Activated T-helper 1 cell treated with anti-CD3 and anti-CD28 coated beads, Interleukin-12 subunit alpha, Interleukin-12 subunit beta, Interleukin-2, Interleukin-4 antibody, amounts not matched to agents 30 ng/mL and 10 ng/mL and 1 ng/mL, durations not matched to agents 14 hours and 24 hours and 36 hours (primary cell): ENCODE measurements at regions not wholly inside any gene's neighbourhood (a gene's known extent, or its start where the extent isn't known, plus 50 kb on each side); places are given as distances from the start of the nearest gene placed in this dataset.

Experiments used
- DNase-seq: peaks from one replicate; pipeline ENCODE4 v3.0.0; 2021; ENCODE audit warnings: low spot score
- H3K27ac Mint-ChIP-seq: one replicate; pipeline ENCODE4 v1.8.0; 2021; ENCODE audit warnings: mild to moderate bottlenecking, mixed read lengths
- H3K27me3 Mint-ChIP-seq: one replicate; pipeline ENCODE4 v1.8.0; 2022; ENCODE audit warnings: mild to moderate bottlenecking, moderate library complexity, mixed read lengths; ENCODE audit not compliant: insufficient read depth
- H3K36me3 Mint-ChIP-seq: one replicate; pipeline ENCODE4 v1.8.0; 2021; ENCODE audit warnings: low read depth, mixed read lengths
- H3K4me1 Mint-ChIP-seq: one replicate; pipeline ENCODE4 v1.8.0; 2021; ENCODE audit warnings: low read depth, mixed read lengths
- H3K4me3 Mint-ChIP-seq: one replicate; pipeline ENCODE4 v1.8.0; 2021; ENCODE audit warnings: mild to moderate bottlenecking, moderate library complexity, mixed read lengths
- H3K9me3 Mint-ChIP-seq: one replicate; pipeline ENCODE4 v1.8.0; 2021; ENCODE audit warnings: mixed read lengths
- intact Hi-C: fragments of 100-400 bp; cut with micrococcal nuclease; formaldehyde crosslinking; loops from one replicate; pipeline ENCODE4 v1.15.1; 2024

GRCh38 chr4:58665649-58666048 lies 1555.5 kb upstream of the IGFBP7 start:
- H3K4me1 Mint-ChIP-seq = no peaks in the 10 kb centered on the region
- no peak overlapping the region for H3K27ac Mint-ChIP-seq
- no peaks in the 10 kb centered on the region for H3K36me3 Mint-ChIP-seq
- peaks cover 3% of the 10 kb centered on the region for H3K9me3 Mint-ChIP-seq
- DNase-seq = no peak
- no peaks in the 10 kb centered on the region for H3K27me3 Mint-ChIP-seq
- intact Hi-C loops = no loop called here
- no peak overlapping the region for H3K4me3 Mint-ChIP-seq

- intact Hi-C loops = no loop called here
- no peaks in the 10 kb centered on the region for H3K4me1 Mint-ChIP-seq
- H3K4me3 Mint-ChIP-seq = no peak overlapping the region
- no peak for DNase-seq
- no peaks in the 10 kb centered on the region for H3K36me3 Mint-ChIP-seq
- no peaks in the 10 kb centered on the region for H3K27me3 Mint-ChIP-seq
- peaks cover 10% of the 10 kb centered on the region for H3K9me3 Mint-ChIP-seq
- no peak overlapping the region for H3K27ac Mint-ChIP-seq
Measured at GRCh38 chr4:58658701-58659100, 1548.5 kb upstream of the IGFBP7 start.

- H3K4me3 Mint-ChIP-seq = no peak overlapping the region
- H3K9me3 Mint-ChIP-seq = peaks cover 4% of the 10 kb centered on the region
- H3K36me3 Mint-ChIP-seq = no peaks in the 10 kb centered on the region
- no peak overlapping the region for H3K27ac Mint-ChIP-seq
- DNase-seq = no peak
- intact Hi-C loops = no loop called here
- no peaks in the 10 kb centered on the region for H3K4me1 Mint-ChIP-seq
- H3K27me3 Mint-ChIP-seq = no peaks in the 10 kb centered on the region
Measured at GRCh38 chr4:58653251-58653650, 1543.1 kb upstream of the IGFBP7 start.

GRCh38 chr4:58649226-58649625 lies 1539.0 kb upstream of the IGFBP7 start:
- H3K4me3 Mint-ChIP-seq = no peak overlapping the region
- intact Hi-C loops = no loop called here
- no peaks in the 10 kb centered on the region for H3K36me3 Mint-ChIP-seq

GRCh38 chr4:58646126-58646525 lies 1535.9 kb upstream of the IGFBP7 start:
- Mint-ChIP-seq H3K36me3 (no peaks in the 10 kb centered on the region), H3K4me1 (no peaks in the 10 kb centered on the region), H3K27ac (no peak overlapping the region), H3K27me3 (no peaks in the 10 kb centered on the region), H3K9me3 (peaks cover 10% of the 10 kb centered on the region), H3K4me3 (no peak overlapping the region)
- DNase-seq = no peak
- intact Hi-C loops = no loop called here

More at GRCh38 chr4:58649226-58649625, 1539.0 kb upstream of the IGFBP7 start:
- Mint-ChIP-seq H3K9me3 (peaks cover 6% of the 10 kb centered on the region), H3K4me1 (no peaks in the 10 kb centered on the region), H3K27ac (no peak overlapping the region), H3K27me3 (no peaks in the 10 kb centered on the region)
- DNase-seq = no peak

- intact Hi-C loops = no loop called here
Measured at GRCh38 chr4:58644549-58644948, 1534.4 kb upstream of the IGFBP7 start.

GRCh38 chr4:58636381-58636780 lies 1526.2 kb upstream of the IGFBP7 start:
- Mint-ChIP-seq H3K9me3 (peaks cover 10% of the 10 kb centered on the region), H3K4me1 (no peaks in the 10 kb centered on the region), H3K4me3 (no peak overlapping the region), H3K36me3 (no peaks in the 10 kb centered on the region), H3K27me3 (no peaks in the 10 kb centered on the region), H3K27ac (no peak overlapping the region)
- intact Hi-C loops = no loop called here
- DNase-seq = no peak

More at GRCh38 chr4:58644549-58644948, 1534.4 kb upstream of the IGFBP7 start:
- Mint-ChIP-seq H3K27ac (no peak overlapping the region), H3K4me3 (no peak overlapping the region), H3K9me3 (peaks cover 13% of the 10 kb centered on the region), H3K27me3 (no peaks in the 10 kb centered on the region), H3K36me3 (no peaks in the 10 kb centered on the region), H3K4me1 (no peaks in the 10 kb centered on the region)
- DNase-seq = no peak

GRCh38 chr4:58617226-58617625 lies 1507.0 kb upstream of the IGFBP7 start:
- peaks cover 14% of the 10 kb centered on the region for H3K9me3 Mint-ChIP-seq
- no peaks in the 10 kb centered on the region for H3K36me3 Mint-ChIP-seq
- intact Hi-C loops = no loop called here
- no peak overlapping the region for H3K4me3 Mint-ChIP-seq
- no peak for DNase-seq
- H3K27ac Mint-ChIP-seq = no peak overlapping the region
- H3K4me1 Mint-ChIP-seq = no peaks in the 10 kb centered on the region
- H3K27me3 Mint-ChIP-seq = no peaks in the 10 kb centered on the region

- intact Hi-C loops = no loop called here
- no peaks in the 10 kb centered on the region for H3K36me3 Mint-ChIP-seq
- H3K4me1 Mint-ChIP-seq = no peaks in the 10 kb centered on the region
- DNase-seq = no peak
- H3K4me3 Mint-ChIP-seq = no peak overlapping the region
- no peak overlapping the region for H3K27ac Mint-ChIP-seq
- H3K9me3 Mint-ChIP-seq = peaks cover 3% of the 10 kb centered on the region
- no peaks in the 10 kb centered on the region for H3K27me3 Mint-ChIP-seq
Measured at GRCh38 chr4:58611012-58611411, 1500.8 kb upstream of the IGFBP7 start.

- H3K27ac Mint-ChIP-seq = no peak overlapping the region
- no peaks in the 10 kb centered on the region for H3K4me1 Mint-ChIP-seq
- no peak overlapping the region for H3K4me3 Mint-ChIP-seq
- intact Hi-C loops = no loop called here
- no peaks in the 10 kb centered on the region for H3K36me3 Mint-ChIP-seq
- no peak for DNase-seq
- no peaks in the 10 kb centered on the region for H3K9me3 Mint-ChIP-seq
- no peaks in the 10 kb centered on the region for H3K27me3 Mint-ChIP-seq
Measured at GRCh38 chr4:58606303-58606702, 1496.1 kb upstream of the IGFBP7 start.

- DNase-seq = no peak
- H3K4me3 Mint-ChIP-seq = no peak overlapping the region
- no peaks in the 10 kb centered on the region for H3K27me3 Mint-ChIP-seq
- H3K9me3 Mint-ChIP-seq = no peaks in the 10 kb centered on the region
- H3K27ac Mint-ChIP-seq = no peak overlapping the region
- intact Hi-C loops = no loop called here
- H3K36me3 Mint-ChIP-seq = no peaks in the 10 kb centered on the region
- no peaks in the 10 kb centered on the region for H3K4me1 Mint-ChIP-seq
Measured at GRCh38 chr4:58603951-58604350, 1493.8 kb upstream of the IGFBP7 start.

GRCh38 chr4:58602731-58603359 lies 1492.7 kb upstream of the IGFBP7 start:
- no peaks in the 10 kb centered on the region for H3K27me3 Mint-ChIP-seq
- H3K9me3 Mint-ChIP-seq = no peaks in the 10 kb centered on the region
- H3K27ac Mint-ChIP-seq = no peak overlapping the region
- intact Hi-C loops = no loop called here
- no peaks in the 10 kb centered on the region for H3K36me3 Mint-ChIP-seq
- no peak overlapping the region for H3K4me3 Mint-ChIP-seq
- no peak for DNase-seq
- no peaks in the 10 kb centered on the region for H3K4me1 Mint-ChIP-seq

- no peaks in the 10 kb centered on the region for H3K4me1 Mint-ChIP-seq
- no peak for DNase-seq
- intact Hi-C loops = no loop called here
- no peaks in the 10 kb centered on the region for H3K36me3 Mint-ChIP-seq
- no peaks in the 10 kb centered on the region for H3K27me3 Mint-ChIP-seq
- H3K9me3 Mint-ChIP-seq = no peaks in the 10 kb centered on the region
- no peak overlapping the region for H3K4me3 Mint-ChIP-seq
- no peak overlapping the region for H3K27ac Mint-ChIP-seq
Measured at GRCh38 chr4:58602022-58602421, 1491.8 kb upstream of the IGFBP7 start.

GRCh38 chr4:58600290-58600689 lies 1490.1 kb upstream of the IGFBP7 start:
- Mint-ChIP-seq H3K27me3 (no peaks in the 10 kb centered on the region), H3K27ac (no peak overlapping the region), H3K36me3 (no peaks in the 10 kb centered on the region), H3K4me1 (no peaks in the 10 kb centered on the region), H3K9me3 (no peaks in the 10 kb centered on the region), H3K4me3 (no peak overlapping the region)
- intact Hi-C loops = no loop called here
- DNase-seq = no peak
